AG08396 (cell line): ENCODE measurements at regions not wholly inside any gene's neighbourhood (a gene's known extent, or its start where the extent isn't known, plus 50 kb on each side); places are given as distances from the start of the nearest gene placed in this dataset.

Experiments used
- DNase-seq: peaks from one replicate; pipeline ENCODE4 v3.0.0; 2012; ENCODE audit warnings: low spot score, mixed read lengths

DNA sequence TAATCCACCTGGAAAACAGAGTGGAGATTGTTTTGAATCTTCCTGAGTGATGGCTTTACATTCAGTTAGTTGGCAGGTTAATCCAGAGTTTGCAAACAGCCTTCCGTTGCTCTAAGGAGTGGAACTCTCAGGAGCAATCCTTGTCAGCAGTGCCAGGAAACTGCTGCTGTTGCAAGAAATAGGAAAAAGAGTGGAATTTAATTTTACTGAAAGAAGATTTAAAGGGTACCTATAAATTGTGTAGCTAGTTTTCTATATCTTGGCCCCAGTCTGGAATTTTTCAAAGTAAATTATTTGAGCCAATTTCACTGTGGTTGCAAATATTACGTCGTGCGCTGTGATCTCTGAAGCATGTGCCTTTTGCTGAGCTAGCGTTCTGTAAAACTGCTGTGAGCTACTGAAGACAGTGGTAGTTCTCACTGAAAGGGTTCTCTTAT is 55.5 kb upstream of the SLC5A12 start:
- no peak for DNase-seq

DNA sequence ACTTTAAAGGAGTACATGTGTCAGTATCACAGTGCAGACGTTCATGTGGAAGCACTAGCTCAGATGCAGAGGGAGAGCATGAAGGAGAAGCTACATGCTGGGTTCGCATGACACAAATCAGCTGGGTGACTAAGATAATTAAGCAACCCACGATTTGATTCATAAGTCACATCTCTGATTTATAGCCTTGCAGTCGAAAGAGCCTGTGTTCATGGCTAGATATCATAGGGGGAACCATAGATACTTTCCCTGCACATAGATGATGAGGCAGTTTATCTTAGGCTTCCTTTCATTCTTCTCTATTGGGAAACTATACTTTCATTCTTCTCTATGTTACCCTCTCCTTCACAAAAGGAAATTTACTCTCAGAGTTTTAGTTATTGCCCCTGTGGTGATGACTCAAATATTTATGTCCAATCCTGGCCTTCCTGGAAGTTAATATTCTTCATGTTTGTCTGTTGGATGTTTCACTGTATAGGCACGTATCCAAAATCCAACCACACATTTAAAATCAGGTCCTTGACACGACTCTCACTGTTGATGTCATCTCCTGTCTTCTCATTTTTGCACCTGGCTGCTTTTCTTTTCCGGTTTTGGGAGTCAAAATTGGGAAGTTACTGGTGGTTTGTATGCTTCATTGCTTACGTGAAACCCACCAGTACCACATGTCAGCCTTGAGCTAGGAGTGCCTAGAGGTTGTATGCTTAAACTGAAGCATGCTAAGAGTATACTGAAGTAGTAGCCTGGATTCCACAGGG is 56.3 kb upstream of the SLC5A12 start:
- peak; percentile 17 for DNase-seq

DNA sequence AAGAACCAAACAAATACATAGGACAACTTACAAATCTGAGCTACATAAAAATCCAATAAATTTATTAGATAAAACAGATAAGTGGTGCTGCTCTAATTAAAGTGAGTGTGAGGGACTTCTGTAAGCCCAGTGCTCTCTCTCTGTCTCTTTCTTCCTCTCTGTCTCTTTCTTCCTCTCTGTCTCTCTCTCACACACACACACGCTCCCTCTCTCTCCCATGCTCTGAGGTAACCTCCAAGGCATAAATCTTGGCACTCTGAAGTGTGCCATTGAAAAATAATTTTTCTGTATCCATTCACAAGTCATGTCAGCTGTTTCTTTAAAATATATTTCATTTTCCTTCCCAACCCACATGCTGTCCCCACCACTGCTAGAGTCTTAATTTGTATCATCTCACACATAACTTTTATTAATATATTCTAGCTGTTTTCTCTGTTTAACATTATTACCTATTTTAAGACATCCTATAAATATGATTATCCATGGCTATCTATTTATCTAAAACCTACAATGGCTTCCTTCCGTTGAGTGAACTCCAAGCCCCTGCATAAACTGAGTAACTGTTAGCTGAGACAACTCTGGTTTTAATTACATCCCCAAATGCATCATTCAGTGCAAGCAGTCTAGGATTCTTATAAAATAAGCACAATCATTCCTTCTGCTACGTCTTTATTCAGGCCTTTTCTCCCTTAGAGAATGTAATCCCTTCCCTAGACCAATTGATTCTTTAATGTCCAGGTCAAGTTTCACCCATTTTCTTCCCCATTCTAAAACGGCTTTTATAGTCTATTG is 57.4 kb upstream of the SLC5A12 start:
- DNase-seq, result no peak

DNA sequence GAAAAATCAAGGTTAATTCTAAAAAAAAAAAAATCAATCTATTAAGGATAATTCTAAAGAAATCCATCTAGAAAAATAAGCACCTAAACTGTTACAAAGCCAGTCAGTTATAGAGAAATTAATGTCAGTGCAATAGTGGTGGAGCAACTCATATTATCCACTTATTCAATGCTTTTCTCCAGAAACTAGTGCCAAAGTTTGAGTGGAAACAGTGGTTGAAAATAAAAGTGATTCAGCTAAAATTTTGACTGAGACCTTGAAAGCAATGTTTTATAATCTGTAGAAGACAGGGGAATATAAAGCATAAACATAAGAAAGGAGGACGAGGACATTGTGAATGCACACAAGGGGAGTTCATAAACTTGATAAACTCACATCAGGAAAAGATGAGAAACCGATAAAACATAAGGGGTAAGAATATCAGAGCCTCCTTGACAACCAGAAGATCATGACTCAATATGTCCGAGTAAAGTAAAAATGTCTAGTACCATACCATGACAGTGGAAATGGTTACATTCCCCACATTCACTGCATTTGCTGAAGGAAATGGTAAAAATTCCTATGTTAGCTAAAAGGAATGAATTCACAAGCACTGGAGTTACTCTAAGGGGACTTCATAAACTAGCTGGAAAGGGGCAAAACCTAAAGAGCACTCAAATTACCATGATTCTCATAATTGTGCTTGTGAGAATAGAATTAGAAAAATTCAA is 58.7 kb upstream of the SLC5A12 start:
- DNase-seq, result no peak

DNA sequence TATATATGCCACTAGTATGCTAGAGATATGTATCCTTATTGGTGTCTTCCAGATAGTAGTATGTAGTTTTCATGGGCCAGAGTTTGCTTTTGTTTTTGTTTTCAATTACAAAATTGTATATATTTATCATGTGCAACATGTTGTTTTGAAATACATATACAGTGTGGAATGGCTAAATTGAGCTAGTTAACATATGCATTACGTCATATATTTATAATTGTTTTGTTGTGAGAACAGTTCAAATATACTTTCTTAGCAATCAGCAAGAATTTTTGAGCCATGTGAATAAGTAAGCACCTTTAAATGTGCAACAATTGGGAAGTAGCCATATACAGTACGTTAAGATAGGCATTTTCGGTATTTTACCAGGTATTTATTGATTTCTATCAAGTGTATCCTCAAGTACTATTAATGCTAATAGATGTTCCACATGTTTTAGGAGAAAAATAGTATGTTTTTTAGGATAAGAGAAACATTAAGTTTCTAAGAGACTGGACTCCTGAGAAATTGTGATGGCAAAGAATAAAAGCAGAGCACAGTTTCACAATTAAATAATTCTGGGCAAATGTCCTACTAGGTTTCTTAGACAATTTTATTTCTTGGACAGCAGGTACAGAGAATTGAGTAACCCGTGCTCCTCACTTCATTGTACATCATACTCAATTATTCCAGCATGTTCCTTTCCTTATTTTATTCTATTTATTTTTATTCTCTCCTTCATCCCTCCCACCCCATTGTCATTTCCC is 60.5 kb upstream of the SLC5A12 start:
- DNase-seq, result no peak

DNA sequence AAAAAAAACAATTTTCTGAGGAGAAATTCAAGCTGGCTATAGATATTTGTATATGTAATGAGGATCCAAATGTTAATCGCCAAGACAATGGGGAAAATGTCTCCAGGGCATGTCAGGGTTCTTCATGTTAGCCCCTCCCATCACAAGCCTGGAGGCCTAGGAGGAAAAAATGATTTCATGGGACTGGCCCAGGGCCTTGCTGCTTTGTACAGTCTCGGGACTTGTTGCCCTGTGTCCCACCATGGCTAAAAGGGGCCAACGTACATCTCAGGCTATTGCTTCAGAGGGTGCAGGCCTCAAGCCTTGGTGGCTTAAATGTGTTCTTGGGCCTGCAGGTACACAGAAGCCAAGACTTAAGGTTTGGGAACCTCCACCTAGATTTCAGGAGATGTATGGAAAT is 62.1 kb upstream of the SLC5A12 start:
- DNase-seq, result no peak

DNA sequence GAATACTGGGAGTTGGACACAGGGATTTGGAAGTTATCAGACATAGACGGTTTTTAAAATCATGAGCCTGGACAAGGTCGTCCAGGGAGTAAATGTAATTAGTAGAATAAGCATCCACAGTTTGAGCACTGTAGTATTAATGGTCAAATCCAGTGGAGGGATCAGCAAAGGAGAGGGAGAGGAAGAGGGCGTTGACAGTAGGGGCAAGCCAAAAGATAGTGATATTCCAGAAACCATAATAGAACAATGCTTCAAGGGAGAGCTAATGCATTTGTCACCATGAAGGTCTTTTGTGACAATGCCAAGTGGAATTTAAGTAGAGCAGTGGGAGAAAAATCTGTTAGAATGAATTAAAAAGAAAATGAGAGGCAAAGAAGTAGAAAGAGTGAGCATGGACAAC is 68.9 kb upstream of the SLC5A12 start:
- DNase-seq, result no peak

DNA sequence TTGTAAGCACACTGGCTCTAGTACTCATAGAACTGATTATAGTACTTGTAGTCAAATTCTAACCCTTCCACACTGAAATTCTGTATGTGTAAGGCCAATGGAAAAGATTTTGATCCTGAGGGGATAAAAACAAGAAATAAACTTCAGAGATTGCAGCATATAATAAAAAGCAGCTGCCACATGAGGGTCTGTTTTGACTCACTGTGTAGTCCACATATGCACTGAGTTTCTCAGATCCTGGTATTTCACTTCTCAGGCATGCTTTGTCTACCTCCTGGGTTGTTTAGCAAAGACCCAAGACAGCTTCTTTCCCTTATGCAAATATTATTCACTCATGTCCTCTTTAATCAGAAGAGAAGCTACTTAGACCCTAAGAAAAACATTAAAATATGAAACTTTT is 71.1 kb upstream of the SLC5A12 start:
- no peak for DNase-seq

DNA sequence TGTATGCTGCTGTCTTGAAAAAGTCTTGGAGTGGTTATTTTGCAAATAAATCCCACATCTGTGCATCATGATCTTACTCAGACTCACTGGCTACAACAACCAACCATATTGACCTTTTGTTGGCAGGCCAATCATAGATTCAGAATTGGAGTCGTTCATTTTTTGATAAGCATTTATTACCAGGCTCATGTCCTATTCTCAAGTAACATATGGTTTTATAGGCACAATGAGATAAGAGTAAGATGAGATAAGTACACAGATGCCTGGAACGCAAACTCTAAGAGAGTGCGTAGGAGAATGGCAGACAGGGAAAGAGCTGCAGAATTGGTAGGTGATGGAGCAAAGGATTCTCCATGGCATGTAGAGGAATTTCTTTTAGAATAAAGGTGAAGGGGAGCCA is 71.6 kb upstream of the SLC5A12 start:
- no peak for DNase-seq

DNA sequence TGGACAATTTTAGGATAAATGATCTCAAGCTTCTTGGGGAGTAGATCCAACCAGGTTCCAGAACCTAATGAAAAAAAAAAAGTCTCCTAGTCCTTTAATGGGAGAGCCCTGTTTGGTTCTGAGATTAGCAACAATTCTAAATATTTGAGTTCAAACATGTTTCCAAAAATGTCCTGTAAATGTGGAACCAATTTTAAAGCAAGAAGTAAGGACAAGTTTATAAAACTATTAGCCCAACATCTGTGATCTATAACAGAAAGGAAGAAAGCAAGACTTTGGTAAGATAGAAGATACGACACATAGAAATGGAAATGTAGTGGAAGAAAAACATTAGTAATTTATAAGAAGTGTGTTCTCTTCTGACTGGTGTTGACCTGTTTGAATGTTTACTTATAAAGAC is 79.7 kb upstream of the SLC5A12 start:
- DNase-seq, result no peak

DNA sequence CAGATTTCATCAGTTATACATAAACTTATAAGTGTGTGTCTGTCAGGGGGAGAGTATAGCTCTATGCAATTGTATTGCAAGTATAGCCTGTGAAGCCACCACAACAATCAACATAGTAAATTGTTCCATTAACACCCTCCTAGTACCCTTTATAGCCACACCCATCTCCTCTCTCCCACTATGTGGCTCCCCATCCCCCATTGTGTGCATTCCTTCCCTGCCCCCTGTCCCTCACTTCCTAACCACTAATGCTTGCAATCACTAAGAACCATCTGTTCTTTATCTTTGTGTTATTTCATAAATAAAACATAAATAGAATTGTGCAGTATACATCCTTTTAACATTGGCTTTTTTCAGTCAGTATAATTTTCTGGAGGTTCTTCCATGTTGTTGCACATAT is 83.1 kb upstream of the SLC5A12 start:
- no peak for DNase-seq

DNA sequence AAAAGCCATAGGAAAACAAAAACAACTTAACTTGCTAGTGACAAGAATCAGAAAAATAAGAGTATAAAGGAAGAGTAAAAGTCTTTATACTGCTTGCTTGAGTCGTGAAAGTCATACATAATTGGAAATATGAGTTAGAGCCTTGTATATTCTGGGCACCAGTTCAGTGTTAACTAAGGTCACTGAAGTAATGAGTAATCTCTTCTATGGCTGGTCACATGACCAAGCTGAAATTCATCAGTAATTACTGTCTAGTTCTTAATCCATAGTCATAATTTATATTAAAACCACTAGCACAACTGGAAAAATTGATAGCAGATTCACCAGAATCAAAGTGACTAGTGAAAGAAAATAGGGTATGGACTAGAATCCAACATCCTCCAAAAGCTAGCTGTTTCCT is 84.4 kb upstream of the SLC5A12 start:
- DNase-seq, result peak; percentile 5

DNA sequence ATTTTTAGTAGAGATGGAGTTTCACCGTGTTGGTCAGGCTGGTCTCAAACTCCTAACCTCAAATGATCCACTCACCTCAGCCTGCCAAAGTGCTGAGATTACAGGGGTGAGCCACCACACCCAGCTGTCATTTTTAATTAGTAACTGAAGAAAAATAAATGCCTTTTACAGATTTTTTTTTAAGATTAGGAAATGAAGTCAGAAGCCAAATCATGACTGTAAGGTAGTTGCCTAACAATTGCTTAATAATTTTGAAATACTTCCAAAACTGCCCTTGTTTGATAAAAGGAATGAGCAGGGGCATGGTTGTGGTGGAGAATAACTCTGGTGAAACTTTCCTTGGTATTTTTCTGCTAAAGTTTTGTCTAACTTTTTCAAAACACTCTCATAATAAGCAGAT is 98.9 kb upstream of the SLC5A12 start:
- DNase-seq, result peak; percentile 52

DNA sequence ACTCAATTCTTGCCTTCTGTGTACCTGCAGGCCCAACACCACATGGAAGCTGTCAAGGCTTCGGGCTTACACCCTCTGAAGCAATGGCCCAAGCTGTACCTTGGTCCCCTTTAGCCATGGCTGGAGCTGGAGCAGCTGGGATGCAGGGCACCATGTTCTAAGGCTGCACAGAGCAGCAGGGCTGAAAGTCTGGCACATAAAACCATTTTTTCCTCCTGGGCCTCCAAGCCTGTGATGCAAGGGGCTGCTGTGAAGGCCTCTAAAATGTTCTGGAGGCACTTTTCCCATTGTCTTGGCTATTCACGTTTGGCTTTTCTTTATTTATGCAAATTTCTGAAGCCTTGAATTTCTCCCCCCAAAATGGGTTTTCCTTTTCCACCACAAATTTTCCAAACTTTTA is 102.1 kb upstream of the SLC5A12 start:
- no peak for DNase-seq

DNA sequence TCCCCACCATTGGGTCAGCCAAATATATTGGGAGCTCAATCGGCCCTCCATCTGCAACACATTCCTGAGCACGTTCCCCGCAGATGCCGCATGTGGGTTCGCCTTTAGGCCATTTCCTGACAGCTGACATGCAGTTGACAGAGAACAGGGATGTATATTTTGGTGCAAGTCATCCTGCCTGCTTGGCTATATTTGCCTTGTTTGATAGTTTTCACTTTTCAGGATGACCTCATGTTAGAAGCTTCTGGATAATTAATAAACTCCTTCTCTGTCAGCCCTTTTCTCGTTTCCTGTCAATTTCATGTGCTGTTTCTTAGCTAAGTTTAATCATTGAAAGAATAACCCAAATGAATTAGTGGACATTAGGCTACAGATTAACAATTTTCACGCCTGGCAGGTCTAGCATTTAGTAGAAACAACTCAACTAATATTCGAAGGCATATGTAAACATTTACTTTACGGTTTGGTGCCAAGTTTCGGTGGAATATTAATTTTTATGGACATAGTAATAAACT is 105.8 kb upstream of the SLC5A12 start:
- peak; percentile 6 for DNase-seq

DNA sequence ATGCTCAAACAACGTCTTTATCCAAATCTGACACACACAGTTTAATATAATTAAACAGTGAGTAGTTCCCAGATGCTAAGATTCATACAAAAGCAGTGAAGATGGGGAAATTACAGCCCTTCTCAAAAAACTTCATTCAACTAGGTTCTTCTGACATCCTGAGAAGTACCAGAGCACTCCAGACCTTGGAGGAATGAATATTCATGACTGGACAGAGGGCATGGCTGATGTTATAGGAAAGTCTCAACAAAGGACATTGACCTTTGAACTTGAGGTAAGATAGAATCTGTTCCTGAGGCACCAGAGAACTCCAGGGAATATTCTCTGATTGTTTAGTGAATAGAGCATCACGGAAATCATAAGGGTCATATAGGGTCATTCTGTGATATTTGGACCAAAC is 106.4 kb upstream of the SLC5A12 start:
- DNase-seq, result no peak

DNA sequence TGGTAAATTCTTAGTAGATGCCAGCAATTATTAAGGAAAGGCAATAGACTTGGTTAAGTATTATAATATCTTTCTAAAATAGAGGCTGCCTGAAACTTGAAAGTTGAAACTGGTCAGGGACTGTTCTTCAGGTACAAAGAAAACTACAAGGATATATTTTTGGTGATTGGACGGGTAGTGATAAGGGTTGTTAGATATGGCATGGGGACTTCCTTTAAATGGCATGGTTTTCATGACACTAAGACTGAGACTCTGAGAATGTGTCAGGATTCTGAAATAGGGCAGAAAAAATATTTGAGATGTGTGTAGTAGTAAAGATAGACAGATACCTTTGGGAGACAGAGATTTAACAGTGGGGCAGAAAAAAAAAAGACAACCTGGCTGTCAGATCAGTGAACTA is 108.4 kb upstream of the SLC5A12 start:
- no peak for DNase-seq

DNA sequence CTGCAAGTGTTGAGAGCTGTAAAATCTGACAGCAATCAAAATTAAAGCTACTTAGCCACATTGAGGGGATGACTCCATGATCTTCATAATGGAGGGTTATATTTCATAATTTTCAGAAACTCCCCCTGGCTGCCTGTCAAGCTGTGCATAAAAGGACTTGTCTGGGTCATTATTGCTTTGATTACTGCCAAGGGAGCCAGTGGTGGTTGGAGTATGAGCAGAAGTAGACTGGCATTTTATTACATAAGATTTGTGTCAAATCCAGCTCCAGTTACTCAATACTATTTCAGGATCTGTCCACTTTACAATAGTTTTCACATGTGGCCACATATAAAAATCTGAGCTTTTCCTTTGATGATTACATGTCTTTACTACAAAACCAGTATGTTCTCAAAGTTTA is 108.9 kb upstream of the SLC5A12 start:
- no peak for DNase-seq

DNA sequence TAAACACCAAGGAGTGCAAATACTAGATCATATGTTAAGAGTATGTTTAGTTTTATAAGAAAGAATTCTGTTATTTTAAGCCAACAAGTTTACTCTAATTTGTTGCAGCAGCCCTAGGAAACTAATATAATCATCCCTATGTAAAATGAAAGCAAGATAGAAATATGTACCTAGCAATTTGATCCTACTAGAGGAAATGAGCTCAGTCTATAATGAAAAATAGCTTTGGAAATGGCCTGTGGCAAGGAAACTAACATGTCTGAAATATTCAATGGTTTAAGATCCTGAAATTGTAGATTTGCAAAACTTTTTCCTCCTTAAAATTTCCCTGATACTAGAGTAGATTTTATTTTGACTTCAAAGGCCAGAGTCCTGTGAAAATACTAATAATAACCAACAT is 112.7 kb upstream of the SLC5A12 start:
- DNase-seq, result no peak

DNA sequence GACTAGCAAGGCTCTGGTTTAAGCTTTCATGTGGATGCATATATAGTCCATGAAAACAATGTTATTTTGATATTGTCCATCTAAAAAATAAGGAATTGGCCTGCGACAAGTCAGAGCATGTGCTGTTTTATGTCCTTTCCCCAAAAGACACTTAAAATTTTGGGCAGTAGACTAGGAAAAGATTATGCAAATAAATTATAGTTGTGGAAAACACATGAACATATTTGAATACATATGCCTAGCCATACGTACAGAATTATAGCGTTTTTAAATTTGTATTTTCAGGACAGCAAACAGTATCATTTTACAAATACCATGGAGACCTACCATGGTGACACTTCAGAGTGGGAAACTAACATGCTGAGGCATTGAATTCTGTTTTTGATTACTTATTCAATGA is 113.8 kb upstream of the SLC5A12 start:
- no peak for DNase-seq

DNA sequence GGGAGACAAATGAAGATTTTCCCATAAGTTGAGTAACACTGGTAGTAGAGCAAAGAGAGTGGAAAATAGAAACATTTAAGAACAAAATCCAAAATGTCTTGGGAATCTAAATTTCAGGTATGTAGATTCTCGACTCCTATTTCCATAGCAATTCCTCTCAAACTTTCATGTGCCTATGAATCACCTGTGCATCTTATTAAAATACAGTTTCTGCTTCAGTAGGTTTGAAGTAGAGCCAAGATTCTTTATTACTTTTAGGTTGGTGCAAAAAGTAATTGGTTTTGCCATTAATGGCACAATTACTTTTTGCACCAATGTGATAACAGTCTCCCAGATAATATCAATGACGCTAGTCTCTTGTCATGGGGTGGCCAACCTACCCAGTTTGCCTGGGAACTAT is 115.3 kb upstream of the SLC5A12 start:
- DNase-seq, result no peak
